ENCODE measurements at regions not wholly inside any gene's neighbourhood (a gene's known extent, or its start where the extent isn't known, plus 50 kb on each side); places are given as distances from the start of the nearest gene placed in this dataset.
A peak's percentile ranks its signal among the peaks of the same experiment; 100 is the strongest.
"Not testable (repeated sequence)": the region's sequence is repeated elsewhere in the genome, so short reads cannot be mapped to it uniquely, and the experiment has no call there.

DNA sequence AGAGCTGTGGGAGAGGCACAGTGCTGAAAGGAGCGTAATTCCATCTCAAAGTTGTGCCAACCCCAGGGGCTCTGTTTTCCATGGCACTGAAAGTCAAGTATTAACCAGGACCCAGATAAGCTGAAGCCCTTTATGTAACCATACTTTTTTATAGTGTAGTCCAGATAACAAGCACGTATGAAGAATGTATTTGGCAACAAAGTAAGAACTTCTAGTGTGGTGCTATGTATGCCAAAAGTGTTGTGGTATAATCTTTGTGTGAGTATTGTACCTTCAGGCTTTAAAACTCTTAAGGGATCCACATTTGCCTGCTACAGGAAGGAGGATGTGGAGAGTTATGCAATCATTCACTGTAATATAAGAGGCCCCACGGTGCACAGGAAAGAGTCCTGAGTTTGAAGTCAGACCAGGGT, 129.4 kb downstream of the IBTK start:
- DNase-seq (ENCODE audit: low read depth), result no peak

GRCh38 chr6:82114748-82115147, 132.8 kb downstream of the IBTK start:
- DNase-seq (ENCODE audit: low read depth), result no peak

- DNase-seq (ENCODE audit: low read depth), result no peak
These were observed 134.3 kb downstream of the IBTK start for GRCh38 chr6:82113231-82113630.

- no peak for DNase-seq (ENCODE audit: low read depth)
These were observed 135.7 kb downstream of the IBTK start for GRCh38 chr6:82111818-82112217.

DNA sequence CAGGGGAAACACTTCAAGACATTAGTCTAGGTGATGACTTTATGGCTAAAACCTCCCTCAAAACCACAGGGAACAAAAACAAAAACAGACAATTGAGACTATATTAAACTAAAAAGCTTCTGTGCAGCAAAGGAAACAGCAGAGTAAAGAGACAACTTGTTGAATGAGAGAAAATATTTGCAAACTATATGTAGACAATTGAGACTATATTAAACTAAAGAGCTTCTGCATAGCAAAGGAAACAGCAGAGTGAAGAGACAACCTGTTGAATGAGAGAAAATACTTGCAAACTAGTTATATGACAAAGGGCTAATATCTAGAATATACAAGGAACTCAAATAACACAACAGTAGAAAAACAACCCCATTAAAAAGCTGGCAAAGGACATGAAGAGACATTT, 136.4 kb downstream of the IBTK start:
- no peak for DNase-seq (ENCODE audit: low read depth)

DNA sequence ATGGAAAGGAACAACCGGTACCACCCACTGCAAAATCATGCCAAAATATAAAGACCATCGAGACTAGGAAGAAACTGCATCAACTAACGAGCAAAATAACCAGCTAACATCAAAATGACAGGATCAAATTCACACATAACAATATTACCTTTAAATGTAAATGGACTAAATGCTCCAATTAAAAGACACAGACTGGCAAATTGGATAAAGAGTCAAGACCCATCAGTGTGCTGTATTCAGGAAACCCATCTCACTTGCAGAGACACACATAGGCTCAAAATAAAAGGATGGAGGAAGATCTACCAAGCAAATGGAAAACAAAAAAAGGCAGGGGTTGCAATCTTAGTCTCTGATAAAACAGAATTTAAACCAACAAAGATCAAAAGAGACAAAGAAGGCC, 144.4 kb downstream of the IBTK start:
- not testable (repeated sequence) for DNase-seq (ENCODE audit: low read depth)

DNA sequence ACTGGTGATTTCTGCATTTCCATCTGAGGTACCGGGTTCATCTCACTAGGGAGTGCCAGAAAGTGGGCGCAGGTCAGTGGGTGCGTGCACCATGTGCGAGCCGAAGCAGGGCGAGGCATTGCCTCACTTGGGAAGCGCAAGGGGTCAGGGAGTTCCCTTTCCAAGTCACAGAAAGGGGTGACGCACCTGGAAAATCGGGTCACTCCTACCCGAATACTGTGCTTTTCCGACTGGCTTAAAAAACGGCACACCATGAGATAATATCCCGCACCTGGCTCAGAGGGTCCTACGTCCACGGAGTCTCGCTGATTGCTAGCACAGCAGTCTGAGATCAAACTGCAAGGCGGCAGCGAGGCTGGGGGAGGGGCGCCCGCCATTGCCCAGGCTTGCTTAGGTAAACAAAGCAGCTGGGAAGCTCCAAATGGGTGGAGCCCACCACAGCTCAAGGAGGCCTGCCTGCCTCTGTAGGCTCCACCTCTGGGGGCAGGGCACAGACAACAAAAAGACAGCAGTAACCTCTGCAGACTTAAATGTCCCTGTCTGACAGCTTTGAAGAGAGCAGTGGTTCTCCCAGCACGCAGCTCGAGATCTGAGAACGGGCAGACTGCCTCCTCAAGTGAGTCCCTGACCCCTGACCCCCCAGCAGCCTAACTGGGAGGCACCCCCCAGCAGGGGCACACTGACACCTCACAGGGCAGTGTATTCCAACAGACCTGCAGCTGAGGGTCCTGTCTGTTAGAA, 146.0 kb downstream of the IBTK start:
- not testable (repeated sequence) for DNase-seq (ENCODE audit: low read depth)

DNA sequence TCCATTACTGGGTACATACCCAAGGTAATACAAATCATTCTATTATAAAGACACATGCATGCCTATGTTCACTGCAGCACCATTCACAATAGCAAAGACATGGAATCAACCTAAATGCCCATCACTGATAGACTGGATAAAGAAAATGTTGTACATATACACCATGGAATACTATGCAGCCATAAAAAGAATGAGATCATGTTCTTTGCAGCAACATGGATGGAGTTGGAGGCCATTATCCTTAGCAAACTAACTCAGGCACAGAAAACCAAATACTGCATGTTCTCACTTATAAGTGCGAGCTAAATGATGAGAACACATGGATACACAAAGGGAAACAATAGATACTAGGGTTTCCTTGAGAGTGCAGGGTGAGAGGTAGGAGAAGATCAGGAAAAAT, 146.8 kb downstream of the IBTK start:
- DNase-seq (ENCODE audit: low read depth), result not testable (repeated sequence)

GRCh38 chr6:82097676-82098075, 149.9 kb downstream of the IBTK start:
- DNase-seq (ENCODE audit: low read depth), result no peak

DNA sequence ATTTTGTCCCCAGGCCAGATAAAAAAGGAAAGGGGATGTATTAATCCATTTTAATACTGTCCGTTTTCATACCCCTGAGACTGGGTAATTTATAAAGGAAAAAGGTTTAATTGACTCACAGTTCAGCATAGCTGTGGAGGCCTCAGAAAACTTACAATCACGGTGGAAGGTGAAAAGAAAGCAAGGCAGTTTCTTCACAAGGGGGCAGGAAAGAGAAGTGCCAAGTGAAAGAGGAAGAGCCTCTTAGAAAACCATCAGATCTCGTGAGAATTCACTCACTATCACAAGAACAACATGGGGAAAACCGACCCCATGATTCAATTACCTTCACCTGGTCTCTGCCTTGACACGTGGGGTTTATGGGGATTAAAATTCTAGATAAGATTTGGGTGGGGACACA, 152.5 kb downstream of the IBTK start:
- DNase-seq (ENCODE audit: low read depth), result no peak

- DNase-seq (ENCODE audit: low read depth), result no peak
These were observed 153.3 kb downstream of the IBTK start for GRCh38 chr6:82094166-82094806.

GRCh38 chr6:82088978-82089771, 158.4 kb downstream of the IBTK start:
- DNase-seq (ENCODE audit: low read depth), result no peak

- no peak for DNase-seq (ENCODE audit: low read depth)
These were observed 160.6 kb downstream of the IBTK start for GRCh38 chr6:82086944-82087343.

DNA sequence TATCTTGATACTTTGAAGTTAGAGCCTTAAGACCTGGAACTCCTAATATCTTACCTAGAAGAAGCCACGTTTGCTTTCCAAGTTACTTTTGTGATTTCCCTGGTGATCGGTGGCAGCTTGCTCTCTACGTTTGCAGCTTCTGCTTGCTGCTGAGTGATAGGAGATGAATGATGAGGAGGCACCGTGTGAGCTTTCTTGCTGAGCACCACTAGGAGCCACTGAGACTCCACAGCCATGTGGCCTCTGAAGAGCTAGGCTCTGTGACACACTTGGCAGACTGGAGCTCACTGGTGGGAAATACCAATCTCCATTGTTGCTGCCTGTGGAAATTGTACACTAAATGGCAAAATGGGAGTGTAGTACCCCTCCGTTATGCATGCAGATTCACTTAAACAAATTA, 161.8 kb downstream of the IBTK start:
- DNase-seq (ENCODE audit: low read depth), result no peak

DNA sequence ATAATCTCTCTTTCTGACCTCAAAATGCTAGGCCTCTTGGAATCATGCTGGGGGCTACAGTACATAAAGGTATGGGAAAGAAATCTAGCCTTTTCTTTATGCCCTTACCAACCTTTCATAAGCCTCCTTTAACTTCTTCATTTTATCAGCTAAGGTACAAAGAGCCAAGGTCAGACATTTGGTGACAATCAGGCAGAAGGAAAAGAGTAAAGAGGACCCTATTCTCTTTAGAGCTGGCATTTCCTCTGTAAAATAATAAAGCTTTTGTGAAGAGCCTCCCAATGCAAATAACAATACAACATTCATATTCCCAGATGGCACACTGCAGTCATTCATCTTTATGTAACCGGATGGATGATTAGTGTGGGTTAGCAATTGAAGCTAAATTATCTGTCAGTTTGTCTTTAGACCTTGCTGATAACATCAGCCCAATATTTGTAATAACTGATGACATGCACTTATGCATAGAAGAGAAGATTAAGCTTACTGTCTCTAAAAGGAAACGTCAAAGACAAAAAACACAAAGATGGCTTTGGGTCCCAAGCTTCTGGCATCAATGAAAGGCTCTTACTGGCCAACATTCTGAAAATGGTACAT, 163.1 kb downstream of the IBTK start:
- DNase-seq (ENCODE audit: low read depth), result no peak

- DNase-seq (ENCODE audit: low read depth), result no peak
These were observed 163.9 kb downstream of the IBTK start for GRCh38 chr6:82083646-82084045.

GRCh38 chr6:82080767-82081166, 166.8 kb downstream of the IBTK start:
- DNase-seq (ENCODE audit: low read depth), result no peak

GRCh38 chr6:82078286-82078908, 169.1 kb downstream of the IBTK start:
- DNase-seq (ENCODE audit: low read depth), result no peak

GRCh38 chr6:82076916-82077315, 170.6 kb downstream of the IBTK start:
- DNase-seq (ENCODE audit: low read depth), result no peak

DNA sequence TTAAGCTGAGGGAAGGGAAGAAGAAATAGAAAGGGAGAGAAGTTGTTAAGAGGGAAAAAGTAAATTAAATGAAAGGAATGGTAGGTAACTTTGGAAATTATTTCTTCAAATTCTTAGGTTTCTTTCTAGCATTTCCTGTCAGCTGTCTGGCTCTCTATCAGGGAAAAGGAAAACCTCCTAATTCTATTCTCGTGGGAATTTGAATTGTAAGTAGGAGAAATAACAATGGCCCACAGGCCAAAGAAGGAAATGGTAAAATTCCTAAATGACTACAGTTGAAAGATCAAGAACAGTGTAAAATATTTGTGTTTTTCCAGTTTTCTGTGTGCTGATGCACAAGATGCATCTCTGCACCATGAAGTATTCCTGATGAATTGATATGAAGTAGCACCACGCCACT, 173.0 kb downstream of the IBTK start:
- no peak for DNase-seq (ENCODE audit: low read depth)

- no peak for DNase-seq (ENCODE audit: low read depth)
These were observed 174.1 kb downstream of the IBTK start for GRCh38 chr6:82073484-82073883.

DNA sequence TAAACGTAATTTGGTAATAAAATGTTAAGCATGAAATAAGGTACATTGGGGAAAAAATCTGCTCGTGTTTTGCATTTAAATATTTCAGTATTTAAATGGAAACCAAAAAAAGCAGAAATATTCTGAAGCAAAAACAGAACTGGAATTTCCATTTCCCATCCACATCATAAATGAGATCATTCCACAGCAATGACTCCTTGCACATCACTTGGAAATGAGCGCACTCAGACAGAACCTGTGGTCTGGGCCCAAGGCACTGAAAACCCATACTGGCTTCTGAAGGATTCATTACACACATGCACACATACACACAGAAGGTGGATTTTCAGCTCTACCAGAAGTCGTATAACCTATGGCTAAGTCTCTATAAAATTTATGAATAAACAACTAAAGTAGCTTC, 174.8 kb downstream of the IBTK start:
- DNase-seq (ENCODE audit: low read depth), result peak; percentile 71

Measured in non-pigmented ciliary epithelial cell (primary cell).